GM23338 (cell line): ENCODE measurements at regions not wholly inside any gene's neighbourhood (a gene's known extent, or its start where the extent isn't known, plus 50 kb on each side); places are given as distances from the start of the nearest gene placed in this dataset.
A peak's percentile ranks its signal among the peaks of the same experiment; 100 is the strongest.

Source experiments
- ATAC-seq: fragments of 200-7000 bp; cut with Tn5 transposase; 3 replicates; pipeline ENCODE4 v1.9.1; 2020
- DNase-seq: peaks from one replicate; pipeline ENCODE4 v3.0.0-alpha.2; 2015; ENCODE audit warnings: low spot score
- H2AFZ ChIP-seq: fragments of 200-600 bp; sonication (generic); 2 replicates; pipeline ENCODE4 v1.8.0; 2016; ENCODE audit warnings: antibody characterized with exemption, mild to moderate bottlenecking, moderate library complexity
- H3F3A ChIP-seq: fragments of 200-600 bp; sonication (generic); replicated peaks from 2 replicates; pipeline ENCODE4 v1.8.0; 2017; ENCODE audit warnings: antibody characterized with exemption, mixed run types, low read depth
- H3K27ac ChIP-seq: fragments of 200-600 bp; sonication (generic); 2 replicates; pipeline ENCODE4 v1.6.1; 2016; ENCODE audit warnings: low read depth
- H3K27me3 ChIP-seq: fragments of 200-600 bp; sonication (generic); 2 replicates; pipeline ENCODE4 v1.8.0; 2016; ENCODE audit warnings: mild to moderate bottlenecking, mixed run types, moderate library complexity; ENCODE audit not compliant: insufficient read depth
- H3K36me3 ChIP-seq: fragments of 200-600 bp; sonication (generic); 2 replicates; pipeline ENCODE4 v1.8.0; 2016; ENCODE audit warnings: mild to moderate bottlenecking; ENCODE audit not compliant: insufficient read depth
- H3K4me1 ChIP-seq: fragments of 200-600 bp; sonication (generic); 2 replicates; pipeline ENCODE4 v1.8.0; 2016; ENCODE audit warnings: mild to moderate bottlenecking, moderate library complexity; ENCODE audit not compliant: insufficient read depth
- H3K4me2 ChIP-seq: fragments of 200-600 bp; sonication (generic); 2 replicates; pipeline ENCODE4 v1.7.1; 2017; ENCODE audit warnings: mixed run types
- H3K4me3 ChIP-seq: fragments of 200-600 bp; sonication (generic); 2 replicates; pipeline ENCODE4 v1.6.1; 2016; ENCODE audit warnings: mixed run types
- H3K79me2 ChIP-seq: fragments of 200-600 bp; sonication (generic); replicated peaks from 2 replicates; pipeline ENCODE4 v1.8.0; 2017; ENCODE audit warnings: mild to moderate bottlenecking; ENCODE audit not compliant: insufficient read depth
- H3K9me2 ChIP-seq: fragments of 200-600 bp; sonication (generic); 2 replicates; pipeline ENCODE4 v1.8.0; 2017; ENCODE audit not compliant: insufficient read depth
- H4K20me1 ChIP-seq: fragments of 200-600 bp; sonication (generic); replicated peaks from 2 replicates; pipeline ENCODE4 v1.8.0; 2017; ENCODE audit warnings: mild to moderate bottlenecking; ENCODE audit not compliant: insufficient read depth
- H3K27ac Mint-ChIP-seq: 2 replicates; pipeline ENCODE4 v1.8.0; 2020; ENCODE audit warnings: inconsistent platforms, mild to moderate bottlenecking, moderate library complexity, mixed read lengths
- H3K27me3 Mint-ChIP-seq: 3 replicates; pipeline ENCODE4 v1.8.0; 2022; ENCODE audit warnings: low read depth, mild to moderate bottlenecking, moderate library complexity, mixed read lengths, inconsistent platforms; ENCODE audit not compliant: insufficient read depth, poor library complexity
- H3K36me3 Mint-ChIP-seq: 3 replicates; pipeline ENCODE4 v1.8.0; 2021; ENCODE audit warnings: low read depth, mild to moderate bottlenecking, inconsistent platforms, moderate library complexity, mixed read lengths
- H3K4me1 Mint-ChIP-seq: 3 replicates; pipeline ENCODE4 v1.8.0; 2020; ENCODE audit warnings: mild to moderate bottlenecking, inconsistent platforms, mixed read lengths
- H3K4me3 Mint-ChIP-seq: 3 replicates; pipeline ENCODE4 v1.8.0; 2021; ENCODE audit warnings: moderate library complexity, mild to moderate bottlenecking, inconsistent platforms, mixed read lengths
- H3K9me3 Mint-ChIP-seq: 3 replicates; pipeline ENCODE4 v1.8.0; 2020; ENCODE audit warnings: moderate library complexity, mild to moderate bottlenecking, inconsistent platforms, mixed read lengths
- CREB1 ChIP-seq: fragments of 250-450 bp; sonication (Bioruptor Pico); IDR thresholded peaks from 2 replicates; pipeline ENCODE4 v1.5.0; 2020; ENCODE audit warnings: low read depth, mild to moderate bottlenecking, moderate library complexity
- POLR2AphosphoS5 ChIP-seq: IDR thresholded peaks from 2 replicates; pipeline ENCODE4 v1.6.1; 2016; ENCODE audit warnings: antibody characterized with exemption, low read depth
- STAT1 ChIP-seq: IDR thresholded peaks from one replicate; pipeline ENCODE4 v1.6.1; 2016; ENCODE audit warnings: antibody characterized with exemption; ENCODE audit not compliant: unreplicated experiment
- ZNF114 ChIP-seq: fragments of 250-450 bp; sonication (Bioruptor Pico); IDR thresholded peaks from 2 replicates; pipeline ENCODE4 v1.5.0; 2020; ENCODE audit warnings: mild to moderate bottlenecking, moderate library complexity
- ZNF331 ChIP-seq: fragments of 250-450 bp; sonication (Bioruptor Pico); IDR thresholded peaks from 2 replicates; pipeline ENCODE4 v1.5.0; 2020; ENCODE audit warnings: low read depth, mild to moderate bottlenecking, moderate library complexity
- ZNF462 ChIP-seq: fragments of 250-450 bp; sonication (Bioruptor Pico); IDR thresholded peaks from 2 replicates; pipeline ENCODE4 v1.5.0; 2020; ENCODE audit warnings: mild to moderate bottlenecking, moderate library complexity
- TF ChIP-seq, protein P1 (sequence below), 2 experiments: fragments of 200-600 bp in 1 of 2; sonication (generic) in 1 of 2; conservative IDR thresholded peaks; 2 replicates each; pipeline versions ENCODE4 v1.5.1 to v1.6.1; 2016 to 2017; ENCODE audit warnings: antibody characterized with exemption in 2 of 2, low read depth in 2 of 2, mild to moderate bottlenecking in 2 of 2, moderate library complexity in 1 of 2

GRCh38 chr4:178976861-178977260, 1534.6 kb upstream of the AGA start:
- no peak overlapping the region for H3K4me2 ChIP-seq
- DNase-seq (no peak), ATAC-seq (no peak)
- no peaks in the 10 kb centered on the region for H3K36me3 ChIP-seq
- Mint-ChIP-seq H3K36me3 (no peaks in the 10 kb centered on the region), H3K9me3 (no peaks in the 10 kb centered on the region), H3K4me1 (no peaks in the 10 kb centered on the region; the same call in 2 of the 3 replicates), H3K4me3 (no peak overlapping the region), H3K27me3 (no peaks in the 10 kb centered on the region), H3K27ac (no peak overlapping the region)
- H2AFZ ChIP-seq: no peak overlapping the region
- H3K4me3 ChIP-seq: no peak overlapping the region
- H4K20me1 ChIP-seq: no peaks in the 10 kb centered on the region
- H3K79me2 ChIP-seq: no peaks in the 10 kb centered on the region
- H3F3A ChIP-seq: no peaks in the 10 kb centered on the region
- no peaks in the 10 kb centered on the region for H3K9me2 ChIP-seq
- no peak overlapping the region for H3K27ac ChIP-seq
- no peaks in the 10 kb centered on the region for H3K27me3 ChIP-seq
- no peaks in the 10 kb centered on the region for H3K4me1 ChIP-seq
- TF ChIP-seq, protein P1, sequence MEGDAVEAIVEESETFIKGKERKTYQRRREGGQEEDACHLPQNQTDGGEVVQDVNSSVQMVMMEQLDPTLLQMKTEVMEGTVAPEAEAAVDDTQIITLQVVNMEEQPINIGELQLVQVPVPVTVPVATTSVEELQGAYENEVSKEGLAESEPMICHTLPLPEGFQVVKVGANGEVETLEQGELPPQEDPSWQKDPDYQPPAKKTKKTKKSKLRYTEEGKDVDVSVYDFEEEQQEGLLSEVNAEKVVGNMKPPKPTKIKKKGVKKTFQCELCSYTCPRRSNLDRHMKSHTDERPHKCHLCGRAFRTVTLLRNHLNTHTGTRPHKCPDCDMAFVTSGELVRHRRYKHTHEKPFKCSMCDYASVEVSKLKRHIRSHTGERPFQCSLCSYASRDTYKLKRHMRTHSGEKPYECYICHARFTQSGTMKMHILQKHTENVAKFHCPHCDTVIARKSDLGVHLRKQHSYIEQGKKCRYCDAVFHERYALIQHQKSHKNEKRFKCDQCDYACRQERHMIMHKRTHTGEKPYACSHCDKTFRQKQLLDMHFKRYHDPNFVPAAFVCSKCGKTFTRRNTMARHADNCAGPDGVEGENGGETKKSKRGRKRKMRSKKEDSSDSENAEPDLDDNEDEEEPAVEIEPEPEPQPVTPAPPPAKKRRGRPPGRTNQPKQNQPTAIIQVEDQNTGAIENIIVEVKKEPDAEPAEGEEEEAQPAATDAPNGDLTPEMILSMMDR (conservative IDR thresholded peaks at IDR 0.05; ENCODE audit: low read depth in 2 of 2): no peak
- TF ChIP-seq CREB1 (CRISPR knock-in tag): no peak

GRCh38 chr4:178993306-178993705, 1551.1 kb upstream of the AGA start:
- no peak for ATAC-seq
- Histone ChIP-seq H3F3A (no peaks in the 10 kb centered on the region), H3K4me2 (no peak overlapping the region), H3K27me3 (no peaks in the 10 kb centered on the region), H3K4me3 (no peak overlapping the region), H3K4me1 (no peaks in the 10 kb centered on the region), H3K9me2 (no peaks in the 10 kb centered on the region; the same call in none of the 2 replicates), H2AFZ (peak overlapping the region; percentile 19), H3K27ac (no peak overlapping the region), H4K20me1 (no peaks in the 10 kb centered on the region), H3K79me2 (no peaks in the 10 kb centered on the region), H3K36me3 (no peaks in the 10 kb centered on the region)
- H3K27ac Mint-ChIP-seq: no peak overlapping the region
- no peaks in the 10 kb centered on the region for H3K27me3 Mint-ChIP-seq
- no peak overlapping the region for H3K4me3 Mint-ChIP-seq
- DNase-seq: no peak
- no peaks in the 10 kb centered on the region for H3K4me1 Mint-ChIP-seq
- no peak for TF ChIP-seq CREB1 (CRISPR knock-in tag)
- no peaks in the 10 kb centered on the region for H3K9me3 Mint-ChIP-seq
- no peaks in the 10 kb centered on the region for H3K36me3 Mint-ChIP-seq

- Histone ChIP-seq H3K4me1 (peaks cover 5% of the 10 kb centered on the region; the same call in 1 of the 2 replicates), H2AFZ (no peak overlapping the region), H3K27me3 (no peaks in the 10 kb centered on the region), H4K20me1 (no peaks in the 10 kb centered on the region), H3K36me3 (no peaks in the 10 kb centered on the region), H3K27ac (no peak overlapping the region), H3K79me2 (no peaks in the 10 kb centered on the region), H3F3A (no peaks in the 10 kb centered on the region), H3K4me2 (no peak overlapping the region), H3K9me2 (no peaks in the 10 kb centered on the region; the same call in 1 of the 2 replicates), H3K4me3 (no peak overlapping the region)
- H3K27ac Mint-ChIP-seq: no peak overlapping the region
- no peaks in the 10 kb centered on the region for H3K27me3 Mint-ChIP-seq
- no peak overlapping the region for H3K4me3 Mint-ChIP-seq
- H3K9me3 Mint-ChIP-seq: no peaks in the 10 kb centered on the region
- H3K4me1 Mint-ChIP-seq: peaks cover 6% of the 10 kb centered on the region
- ATAC-seq (no peak), DNase-seq (no peak)
- H3K36me3 Mint-ChIP-seq: no peaks in the 10 kb centered on the region
- TF ChIP-seq ZNF114 (CRISPR knock-in tag) (no peak), ZNF462 (CRISPR knock-in tag) (no peak), POLR2AphosphoS5 (no peak), STAT1 (no peak), ZNF331 (CRISPR knock-in tag) (no peak)
- TF ChIP-seq, protein P1 (conservative IDR thresholded peaks at IDR 0.05; ENCODE audit: low read depth in 2 of 2): no peak
Measured at GRCh38 chr4:179001918-179002317, 1559.7 kb upstream of the AGA start.
